Right hindlimb (tissue), 1 donor: ENCODE measurements at regions not wholly inside any gene's neighbourhood (a gene's known extent, or its start where the extent isn't known, plus 50 kb on each side); places are given as distances from the start of the nearest gene placed in this dataset.

Experiments
- DNase-seq: peaks from one replicate; pipeline ENCODE4 v3.0.0-alpha.2; 2018

GRCh38 chr16:51341204-51341603 is 190.1 kb upstream of the SALL1 start:
- no peak for DNase-seq

GRCh38 chr16:51337662-51338061 is 186.6 kb upstream of the SALL1 start:
- DNase-seq = no peak

- no peak for DNase-seq
Observed at GRCh38 chr16:51328733-51329132, 177.7 kb upstream of the SALL1 start.

- DNase-seq = no peak
Observed at GRCh38 chr16:51327001-51327400, 175.9 kb upstream of the SALL1 start.

GRCh38 chr16:51326131-51326856 is 175.2 kb upstream of the SALL1 start:
- DNase-seq = no peak

GRCh38 chr16:51321251-51321650 is 170.2 kb upstream of the SALL1 start:
- DNase-seq = no peak

GRCh38 chr16:51317575-51317974 is 166.5 kb upstream of the SALL1 start:
- no peak for DNase-seq

- DNase-seq = no peak
Observed at GRCh38 chr16:51313198-51313597, 162.1 kb upstream of the SALL1 start.

- no peak for DNase-seq
Observed at GRCh38 chr16:51312363-51313150, 161.5 kb upstream of the SALL1 start.

- DNase-seq = no peak
Observed at GRCh38 chr16:51310159-51310558, 159.1 kb upstream of the SALL1 start.

- DNase-seq = no peak
Observed at GRCh38 chr16:51306886-51307595, 156.0 kb upstream of the SALL1 start.

- DNase-seq = no peak
Observed at GRCh38 chr16:51306116-51306515, 155.0 kb upstream of the SALL1 start.

GRCh38 chr16:51305337-51305736 is 154.3 kb upstream of the SALL1 start:
- DNase-seq = no peak

- DNase-seq = no peak
Observed at GRCh38 chr16:51302042-51302441, 151.0 kb upstream of the SALL1 start.

GRCh38 chr16:51298800-51299199 is 147.7 kb upstream of the SALL1 start:
- no peak for DNase-seq

- no peak for DNase-seq
Observed at GRCh38 chr16:51290442-51291285, 139.6 kb upstream of the SALL1 start.

GRCh38 chr16:51289336-51289735 is 138.3 kb upstream of the SALL1 start:
- DNase-seq = no peak

- no peak for DNase-seq
Observed at GRCh38 chr16:51287121-51287755, 136.2 kb upstream of the SALL1 start.

- DNase-seq = no peak
Observed at GRCh38 chr16:51286272-51286671, 135.2 kb upstream of the SALL1 start.

GRCh38 chr16:51276336-51276735 is 125.3 kb upstream of the SALL1 start:
- DNase-seq = no peak

- no peak for DNase-seq
Observed at GRCh38 chr16:51272420-51272819, 121.3 kb upstream of the SALL1 start.

- no peak for DNase-seq
Observed at GRCh38 chr16:51271156-51271701, 120.2 kb upstream of the SALL1 start.
